Glomerular visceral epithelial cell (primary cell): ENCODE measurements at regions not wholly inside any gene's neighbourhood (a gene's known extent, or its start where the extent isn't known, plus 50 kb on each side); places are given as distances from the start of the nearest gene placed in this dataset.

Experiments used
- DNase-seq: peaks from one replicate; pipeline ENCODE4 v3.0.0-alpha.2; 2016; ENCODE audit errors: extremely low spot score

GRCh38 chr4:165610679-165611437 lies 232.1 kb downstream of the CPE start:
- no peak for DNase-seq

- DNase-seq = no peak
Measured at GRCh38 chr4:165612936-165613335, 234.1 kb downstream of the CPE start.

GRCh38 chr4:165613581-165613980 lies 234.8 kb downstream of the CPE start:
- no peak for DNase-seq

DNA sequence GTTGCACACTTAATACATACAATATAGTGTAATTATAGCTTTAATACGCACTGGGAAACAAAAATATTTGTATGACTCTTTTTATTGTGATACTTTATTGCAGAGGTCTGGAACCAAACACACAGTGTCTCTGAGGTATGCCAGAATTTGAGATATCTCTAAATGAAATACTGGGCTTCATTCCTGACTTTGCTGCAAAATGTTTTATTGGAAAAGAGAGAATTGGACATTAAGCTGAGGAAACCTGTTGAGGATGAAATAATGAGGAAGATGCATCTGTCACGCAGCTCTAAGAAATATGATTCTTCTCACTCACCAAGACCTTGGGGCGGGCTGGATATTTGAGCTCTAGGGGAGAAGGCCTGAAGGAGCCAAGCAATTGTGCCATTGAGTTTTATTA lies 242.1 kb downstream of the CPE start:
- DNase-seq = no peak

GRCh38 chr4:165621983-165622382 lies 243.2 kb downstream of the CPE start:
- no peak for DNase-seq

DNA sequence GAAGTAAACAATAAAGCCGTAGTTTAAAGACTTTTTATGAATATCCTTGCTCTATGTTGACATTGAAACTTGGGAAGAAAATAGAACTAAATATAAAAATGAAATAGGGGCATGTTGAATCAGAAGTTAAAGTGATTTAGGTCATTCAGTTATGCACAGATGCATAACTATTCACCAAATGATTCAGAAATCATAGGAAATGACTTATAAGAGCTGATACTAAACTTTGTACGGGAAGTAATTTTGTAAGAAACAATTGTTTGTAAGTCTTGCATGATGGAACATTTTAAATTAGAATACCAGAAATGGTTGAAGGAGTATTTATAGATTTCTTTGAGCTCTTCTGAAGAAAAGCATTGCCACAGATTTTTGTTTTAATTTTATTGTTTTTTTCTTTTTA lies 246.5 kb downstream of the CPE start:
- DNase-seq = no peak

DNA sequence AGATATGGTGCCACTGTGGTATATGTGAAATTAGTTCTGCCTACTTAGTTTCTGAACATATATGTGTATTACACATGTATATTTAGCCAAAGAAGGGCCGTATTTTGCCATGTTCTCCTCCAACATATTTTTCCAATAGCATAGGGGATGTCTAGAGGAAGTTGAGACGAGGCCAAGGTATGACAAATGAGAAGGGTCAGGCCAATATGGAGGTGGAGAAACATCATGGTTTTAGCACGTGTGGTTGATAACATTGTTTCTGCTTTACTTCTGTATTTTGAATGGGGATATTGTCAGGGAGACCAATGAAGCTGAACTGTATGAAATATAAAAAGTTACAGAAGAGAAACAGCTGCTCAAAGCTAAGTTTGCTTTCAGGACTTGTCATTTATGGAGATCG lies 246.7 kb upstream of the TLL1 start:
- no peak for DNase-seq

DNA sequence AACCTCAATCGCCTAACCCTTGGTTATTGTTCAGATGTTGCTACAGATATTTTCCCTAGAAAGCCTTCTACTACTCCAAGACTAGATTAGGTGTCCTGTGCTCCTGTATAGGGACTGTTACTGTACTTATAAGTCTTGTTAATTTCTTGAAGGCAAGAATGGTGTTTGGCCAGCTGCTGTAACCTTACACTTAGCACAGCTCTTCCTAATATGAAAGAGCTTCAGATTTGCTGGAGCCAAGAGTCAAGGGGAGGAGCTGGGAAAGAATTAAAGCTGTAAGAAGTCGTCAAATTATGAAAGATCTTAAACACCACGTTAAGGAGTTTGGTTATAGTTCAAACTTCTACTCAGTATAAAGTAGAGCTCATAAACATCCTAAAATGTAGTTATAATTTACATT lies 245.9 kb upstream of the TLL1 start:
- DNase-seq = no peak

- DNase-seq = no peak
Measured at GRCh38 chr4:165627548-165627947, 245.5 kb upstream of the TLL1 start.

GRCh38 chr4:165628572-165628971 lies 244.5 kb upstream of the TLL1 start:
- DNase-seq = no peak

DNA sequence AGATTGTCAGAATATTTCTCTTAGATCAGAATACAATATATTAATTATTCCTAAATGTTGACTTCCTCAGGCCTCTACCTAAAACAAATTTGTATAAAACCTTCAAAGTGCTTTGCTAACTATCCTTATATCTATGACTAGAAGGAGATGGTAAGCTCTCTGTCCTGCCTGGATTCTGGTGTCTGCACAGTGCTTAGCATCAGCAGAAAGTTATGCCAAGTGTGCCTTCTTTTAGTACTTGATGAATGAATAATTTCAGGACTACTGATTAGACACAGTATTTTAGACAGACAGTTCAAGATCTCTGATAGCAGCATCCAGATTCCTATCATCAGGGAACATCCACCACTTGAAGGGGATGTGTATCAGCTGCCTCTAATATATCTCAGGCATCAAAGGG lies 242.4 kb upstream of the TLL1 start:
- no peak for DNase-seq

- no peak for DNase-seq
Measured at GRCh38 chr4:165631208-165631894, 241.7 kb upstream of the TLL1 start.

DNA sequence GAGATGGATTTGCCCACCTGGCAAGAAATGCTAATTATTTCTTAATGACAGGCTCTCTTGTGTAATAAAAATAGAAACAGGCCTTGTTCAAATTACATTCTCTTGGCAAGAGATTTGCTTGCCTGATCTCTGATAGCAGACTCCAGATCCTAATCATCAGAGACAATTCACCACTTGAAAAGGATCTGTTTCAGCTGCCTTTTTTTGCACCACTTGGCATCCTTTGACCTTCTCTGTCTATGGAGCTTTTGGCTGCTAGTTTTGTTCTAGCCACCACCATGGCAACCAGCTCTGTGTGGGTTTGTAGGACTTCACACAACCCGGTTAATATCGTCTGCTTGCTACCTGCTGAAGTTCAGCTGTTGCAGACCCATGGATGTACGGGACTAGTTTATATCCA lies 241.1 kb upstream of the TLL1 start:
- DNase-seq = no peak

DNA sequence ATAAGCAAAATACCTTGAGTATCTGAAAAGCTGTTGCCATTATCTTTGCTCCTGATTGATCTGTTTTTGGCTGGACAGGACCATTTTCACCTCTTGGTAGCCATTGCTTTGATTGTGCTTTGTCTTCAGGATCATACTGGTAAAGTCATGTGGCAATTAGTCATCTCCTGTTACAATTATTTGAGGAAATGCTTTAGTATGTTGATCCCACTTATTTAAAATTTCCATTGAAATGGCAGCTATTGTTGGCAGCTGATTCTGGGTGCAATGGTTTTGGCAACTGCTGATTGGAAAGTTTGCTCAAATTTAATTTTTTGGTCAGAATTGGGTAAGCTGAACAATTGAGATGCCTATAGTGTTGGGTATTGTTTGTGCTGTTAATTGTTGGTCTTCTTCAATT lies 238.3 kb upstream of the TLL1 start:
- no peak for DNase-seq

DNA sequence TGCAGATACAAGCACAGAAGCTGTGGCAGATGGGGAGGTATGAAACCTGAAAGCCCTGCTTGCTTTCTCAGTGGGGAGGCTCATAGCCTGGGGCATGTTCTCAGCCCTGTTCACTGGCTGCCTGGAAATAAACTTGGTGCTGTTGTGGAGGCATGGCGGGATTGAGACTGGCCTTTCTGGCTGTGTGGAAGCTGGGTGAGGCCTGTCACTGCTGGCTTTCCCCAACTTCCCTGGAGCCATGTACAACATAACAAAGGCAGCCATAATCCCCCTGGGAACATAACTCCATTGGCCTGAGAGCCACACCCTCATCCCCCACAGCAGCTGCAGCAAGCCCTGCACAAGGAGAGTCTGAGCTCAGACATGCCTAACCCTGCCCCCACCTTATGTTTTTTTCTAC lies 237.7 kb upstream of the TLL1 start:
- no peak for DNase-seq

GRCh38 chr4:165635951-165636350 lies 237.1 kb upstream of the TLL1 start:
- DNase-seq = no peak

DNA sequence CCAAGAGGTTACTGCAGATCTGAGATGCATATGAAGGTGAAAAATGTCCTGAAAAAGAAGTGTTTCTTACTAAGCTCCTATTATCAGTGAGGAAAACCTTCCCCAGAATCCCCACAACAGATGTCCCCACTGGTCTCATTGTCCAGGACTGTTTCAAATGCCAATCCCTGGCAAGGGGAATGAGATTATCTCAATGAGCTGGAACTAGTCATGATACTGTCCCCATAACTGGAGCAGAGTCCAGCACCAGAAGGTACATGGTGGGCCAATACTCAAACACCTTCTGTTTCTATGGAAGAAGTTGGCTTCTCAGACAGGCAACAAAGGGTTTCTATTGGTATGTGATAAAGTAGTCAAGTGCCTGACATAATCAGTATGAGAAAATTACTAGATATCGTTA lies 221.1 kb upstream of the TLL1 start:
- DNase-seq = no peak

- DNase-seq = no peak
Measured at GRCh38 chr4:165654556-165654955, 218.5 kb upstream of the TLL1 start.

GRCh38 chr4:165656399-165656798 lies 216.6 kb upstream of the TLL1 start:
- DNase-seq = no peak

DNA sequence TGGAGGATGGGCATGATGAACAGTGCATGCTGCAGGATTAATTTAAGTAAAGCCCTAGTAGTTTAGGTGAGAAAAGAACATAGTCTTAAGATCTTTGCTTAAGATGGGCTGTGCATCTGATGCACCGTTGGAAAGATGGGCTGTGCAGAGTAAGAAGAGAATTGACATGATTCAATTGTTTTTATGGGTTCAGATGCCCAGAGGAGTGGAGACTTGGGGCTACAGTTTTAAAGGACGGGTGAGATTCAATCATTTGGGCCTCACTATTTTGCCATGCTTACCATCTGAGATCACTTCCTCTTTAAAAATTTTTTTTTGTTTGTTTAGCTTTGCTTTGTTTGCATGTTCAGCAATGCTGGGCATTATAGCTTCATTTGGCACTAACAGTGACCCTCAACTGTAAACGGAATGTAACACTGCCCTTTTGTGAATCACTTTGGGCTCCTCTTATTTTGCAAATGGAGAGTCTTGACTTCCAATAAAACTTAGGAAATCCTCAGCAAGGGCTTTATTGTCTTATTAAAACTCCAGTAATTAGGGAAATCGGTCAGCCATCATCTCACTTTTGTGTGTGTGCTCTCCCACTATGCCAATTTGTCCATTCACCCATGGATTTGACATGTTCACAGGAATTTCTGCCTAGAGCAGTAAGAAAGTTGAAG lies 216.1 kb upstream of the TLL1 start:
- DNase-seq = no peak

- DNase-seq = no peak
Measured at GRCh38 chr4:165662341-165662740, 210.7 kb upstream of the TLL1 start.

- DNase-seq = no peak
Measured at GRCh38 chr4:165663411-165663810, 209.6 kb upstream of the TLL1 start.

DNA sequence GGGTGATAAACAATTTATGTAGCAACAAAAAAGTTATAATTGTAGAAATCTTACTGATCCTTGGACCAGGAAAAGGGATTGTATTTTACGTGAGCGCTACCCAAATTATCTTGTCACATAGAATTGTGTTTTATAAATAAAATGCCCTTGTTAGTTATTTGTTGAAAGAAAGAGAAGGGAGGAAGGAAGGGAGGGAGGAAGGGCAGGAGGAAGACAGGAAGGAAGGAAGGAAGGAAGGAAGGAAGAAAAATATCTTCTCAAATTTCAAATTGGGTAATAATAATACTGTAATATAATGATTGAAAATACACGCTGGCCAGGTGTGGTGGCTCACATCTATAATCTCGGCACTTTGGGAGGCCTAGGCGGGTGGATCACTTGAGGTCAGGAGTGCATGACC lies 206.2 kb upstream of the TLL1 start:
- DNase-seq = no peak
